SK-N-SH (cell line): ENCODE measurements at regions not wholly inside any gene's neighbourhood (a gene's known extent, or its start where the extent isn't known, plus 50 kb on each side); places are given as distances from the start of the nearest gene placed in this dataset.

ENCODE experiments used
- CTCF ChIA-PET: fragments of 300-600, 350-600 bp; formaldehyde crosslinking; extraction: SDS; loops from one replicate; lab custom pipeline; 2021; lab: Yijun Ruan, JAX
- POLR2A ChIA-PET: fragments of 350-600 bp; sonication (Branson Sonifier 250); formaldehyde crosslinking; extraction: SDS; loops from one replicate; lab custom pipeline; 2020; ENCODE audit warnings: antibody characterized with exemption, inconsistent platforms; lab: Yijun Ruan, JAX
- DNase-seq: peaks from one replicate; pipeline ENCODE4 v3.0.0; 2012
- H2AFZ ChIP-seq: fragments of 200-600 bp; sonication (generic); 2 replicates; pipeline ENCODE4 v1.8.1; 2016; ENCODE audit warnings: antibody characterized with exemption, mild to moderate bottlenecking, low read depth
- H3F3A ChIP-seq: fragments of 200-600 bp; sonication (generic); replicated peaks from 2 replicates; pipeline ENCODE3; 2016; ENCODE audit warnings: antibody characterized with exemption, mild to moderate bottlenecking; ENCODE audit not compliant: insufficient read depth
- H3K27ac ChIP-seq, 2 experiments: fragments of 200-500 bp in 1 of 2; fragments of 200-600 bp in 1 of 2; sonication (Bioruptor generic) in 1 of 2; sonication (generic), shearing (Covaris generic) in 1 of 2; 2 replicates each; pipeline versions ENCODE4 v1.5.1 to v1.6.1; 2014 to 2016; ENCODE audit warnings: low read depth in 2 of 2, inconsistent platforms in 1 of 2, low read length in 1 of 2, mild to moderate bottlenecking in 1 of 2, mixed read lengths in 1 of 2
- H3K27me3 ChIP-seq: fragments of 200-600 bp; sonication (generic), shearing (Covaris generic); 2 replicates; pipeline ENCODE4 v1.6.1; 2016; ENCODE audit warnings: mixed run types; ENCODE audit not compliant: insufficient read depth
- H3K36me3 ChIP-seq, 2 experiments: fragments of 200-500 bp in 1 of 2; fragments of 200-600 bp in 1 of 2; sonication (Bioruptor generic) in 1 of 2; sonication (generic) in 1 of 2; replicated peaks in 1 of 2; 2 replicates each; pipeline versions ENCODE3 to v1.5.1; 2014 to 2016; ENCODE audit warnings: low read length in 1 of 2, mild to moderate bottlenecking in 1 of 2; ENCODE audit not compliant: insufficient read depth in 2 of 2, control insufficient read depth in 1 of 2
- H3K4me1 ChIP-seq, 2 experiments: fragments of 200-500 bp in 1 of 2; fragments of 200-600 bp in 1 of 2; sonication (Bioruptor generic) in 1 of 2; sonication (generic), shearing (Covaris generic) in 1 of 2; 2 replicates each; pipeline versions ENCODE4 v1.5.1 to v1.6.1; 2014 to 2016; ENCODE audit warnings: low read depth in 1 of 2, low read length in 1 of 2, mixed run types in 1 of 2; ENCODE audit not compliant: insufficient read depth in 2 of 2, control insufficient read depth in 1 of 2
- H3K4me2 ChIP-seq: fragments of 200-600 bp; sonication (generic), shearing (Covaris generic); 2 replicates; pipeline ENCODE4 v1.6.1; 2017; ENCODE audit warnings: mixed run types
- H3K4me3 ChIP-seq, 2 experiments: fragments of 200-500 bp in 1 of 2; fragments of 200-600 bp in 1 of 2; sonication (Bioruptor generic) in 1 of 2; sonication (generic), shearing (Covaris generic) in 1 of 2; 2 replicates each; pipeline versions ENCODE4 v1.5.1 to v1.8.1; 2014 to 2016; ENCODE audit warnings: low read depth in 2 of 2, inconsistent platforms in 1 of 2, low read length in 1 of 2, mild to moderate bottlenecking in 1 of 2, mixed read lengths in 1 of 2, moderate library complexity in 1 of 2
- H3K79me2 ChIP-seq: fragments of 200-600 bp; sonication (generic); 2 replicates; pipeline ENCODE4 v1.8.1; 2017; ENCODE audit warnings: mild to moderate bottlenecking; ENCODE audit not compliant: insufficient read depth
- H3K9ac ChIP-seq: fragments of 200-600 bp; sonication (generic); 2 replicates; pipeline ENCODE4 v1.6.1; 2017; ENCODE audit warnings: mixed run types
- H3K9me2 ChIP-seq: fragments of 200-600 bp; sonication (generic); 2 replicates; pipeline ENCODE4 v1.6.1; 2017; ENCODE audit warnings: mixed run types
- H3K9me3 ChIP-seq: fragments of 200-600 bp; sonication (generic); 2 replicates; pipeline ENCODE4 v1.6.1; 2017; ENCODE audit warnings: mixed run types, mild to moderate bottlenecking, moderate library complexity
- H4K20me1 ChIP-seq: fragments of 200-600 bp; sonication (generic); 2 replicates; pipeline ENCODE4 v1.6.1; 2017; ENCODE audit warnings: mild to moderate bottlenecking, mixed run types; ENCODE audit not compliant: insufficient read depth
- FOSL2 ChIP-seq: IDR thresholded peaks from 2 replicates; pipeline ENCODE4 v1.4.0; 2012; ENCODE audit warnings: low read depth, mild to moderate bottlenecking, moderate library complexity, borderline replicate concordance
- FOXJ3 ChIP-seq: sonication (generic); formaldehyde crosslinking; IDR thresholded peaks from 2 replicates; pipeline ENCODE4 v1.5.1; 2020; ENCODE audit warnings: mild to moderate bottlenecking, missing genetic modification reagents
- GABPA ChIP-seq: IDR thresholded peaks from 2 replicates; pipeline ENCODE4 v1.4.0; 2012; ENCODE audit warnings: low read depth, mild to moderate bottlenecking
- GATA2 ChIP-seq: sonication (generic); formaldehyde crosslinking; IDR thresholded peaks from 2 replicates; pipeline ENCODE4 v1.5.0; 2020; ENCODE audit warnings: mild to moderate bottlenecking, missing genetic modification reagents
- IRF3 ChIP-seq: fragments of 150-350 bp; IDR thresholded peaks from 2 replicates; pipeline ENCODE4 v1.6.1; 2016; ENCODE audit warnings: mild to moderate bottlenecking, low read depth, low read length
- JUND ChIP-seq: IDR thresholded peaks from 2 replicates; pipeline ENCODE4 v1.4.0; 2012
- MEF2A ChIP-seq: IDR thresholded peaks from 2 replicates; pipeline ENCODE4 v1.4.0; 2012; ENCODE audit warnings: low read depth, borderline replicate concordance
- NFIC ChIP-seq: IDR thresholded peaks from 2 replicates; pipeline ENCODE4 v1.4.0; 2012; ENCODE audit warnings: borderline replicate concordance
- PBX3 ChIP-seq: IDR thresholded peaks from 2 replicates; pipeline ENCODE4; 2012
- POLR2AphosphoS5 ChIP-seq: IDR thresholded peaks from 2 replicates; pipeline ENCODE4 v1.6.1; 2012; ENCODE audit warnings: low read depth, low read length
- RAD21 ChIP-seq: IDR thresholded peaks from 2 replicates; pipeline ENCODE4 v1.6.1; 2012; ENCODE audit warnings: mild to moderate bottlenecking, low read length
- REST ChIP-seq: IDR thresholded peaks from 2 replicates; pipeline ENCODE4 v1.6.1; 2012; ENCODE audit warnings: mild to moderate bottlenecking, low read depth, low read length, moderate library complexity
- RFX5 ChIP-seq: IDR thresholded peaks from 2 replicates; pipeline ENCODE4 v1.6.1; 2012; ENCODE audit warnings: mild to moderate bottlenecking, improper control_type of control experiment, low read length
- RXRA ChIP-seq: IDR thresholded peaks from 2 replicates; pipeline ENCODE4 v1.4.0; 2012; ENCODE audit warnings: low read depth, mild to moderate bottlenecking, borderline replicate concordance
- SMC3 ChIP-seq: IDR thresholded peaks from 2 replicates; pipeline ENCODE4 v1.6.1; 2012; ENCODE audit warnings: low read depth, low read length, improper control_type of control experiment
- TAF1 ChIP-seq: IDR thresholded peaks from 2 replicates; pipeline ENCODE4 v1.6.1; 2012; ENCODE audit warnings: low read depth, mild to moderate bottlenecking, low read length, moderate library complexity, borderline replicate concordance
- TCF12 ChIP-seq: IDR thresholded peaks from 2 replicates; pipeline ENCODE4 v1.4.0; 2012
- TEAD4 ChIP-seq: IDR thresholded peaks from 2 replicates; pipeline ENCODE4 v1.4.0; 2012; ENCODE audit warnings: mild to moderate bottlenecking, borderline replicate concordance; ENCODE audit not compliant: insufficient read depth
- YY1 ChIP-seq: IDR thresholded peaks from 2 replicates; pipeline ENCODE4 v1.4.0; 2012; ENCODE audit warnings: low read depth, mild to moderate bottlenecking
- ZBTB33 ChIP-seq: IDR thresholded peaks from 2 replicates; pipeline ENCODE4 v1.4.0; 2012; ENCODE audit warnings: low read depth, borderline replicate concordance
- WGBS: methylation state at CpG from one replicate; pipeline ENCODE4 v1.1.6; 2017; ENCODE audit warnings: low lambda C conversion rate; 5-methylcytosine and 5-hydroxymethylcytosine counted together

GRCh38 chr2:7338961-7339360, 421.7 kb downstream of the RNF144A start:
- Histone ChIP-seq H3K36me3 (no peaks in the 10 kb centered on the region), H2AFZ (no peak overlapping the region), H3K79me2 (no peaks in the 10 kb centered on the region), H3K4me2 (no peak overlapping the region), H3K27ac (no peak overlapping the region), H4K20me1 (no peaks in the 10 kb centered on the region), H3K4me3 (no peak overlapping the region), H3F3A (no peaks in the 10 kb centered on the region), H3K27me3 (no peaks in the 10 kb centered on the region), H3K4me1 (peaks cover 0 to 9% of the 10 kb centered on the region in 2 experiments; a peak in 2 of 4 replicates), H3K9ac (no peak overlapping the region), H3K9me2 (no peaks in the 10 kb centered on the region), H3K9me3 (no peaks in the 10 kb centered on the region)
- ChIA-PET POLR2A (no interaction called here), CTCF (no interaction called here)
- TF ChIP-seq TAF1 (no peak), PBX3 (no peak), RAD21 (no peak), SMC3 (no peak), RFX5 (no peak), TCF12 (no peak), FOXJ3 (no peak), MEF2A (no peak), YY1 (no peak), GATA2 (CRISPR knock-in tag) (no peak), IRF3 (no peak), GABPA (no peak), FOSL2 (no peak)
- WGBS: 32% methylated on average over 3 of the region's 3 CpGs
- DNase-seq: no peak

- Histone ChIP-seq H4K20me1 (no peaks in the 10 kb centered on the region), H3K27ac (no peak overlapping the region), H3K27me3 (no peaks in the 10 kb centered on the region), H3K4me2 (no peak overlapping the region), H3K9me3 (no peaks in the 10 kb centered on the region), H3K4me1 (no peaks in the 10 kb centered on the region; a peak in 1 of 4 replicates), H3K9ac (no peak overlapping the region), H3K36me3 (no peaks in the 10 kb centered on the region), H3K4me3 (no peak overlapping the region), H2AFZ (no peak overlapping the region), H3K79me2 (no peaks in the 10 kb centered on the region), H3F3A (no peaks in the 10 kb centered on the region), H3K9me2 (no peaks in the 10 kb centered on the region)
- TF ChIP-seq JUND (no peak), POLR2AphosphoS5 (no peak), TEAD4 (no peak), IRF3 (no peak), SMC3 (no peak), TCF12 (no peak), NFIC (no peak), RXRA (no peak), REST (no peak), GATA2 (CRISPR knock-in tag) (no peak), ZBTB33 (no peak)
- ChIA-PET CTCF (interaction anchor here (0.8 to 1.8 kb wide), 2 partner anchors 10 to 143 kb away, joined by 3 to 6 read pairs; no protein-coding TSS in a partner anchor), POLR2A (interaction anchor here (0.6 kb wide), 1 partner anchor 1332 kb away, joined by 3 read pairs; no protein-coding TSS in a partner anchor)
- DNase-seq: no peak
- WGBS: 56% methylated on average over 4 of the region's 4 CpGs
Measured at GRCh38 chr2:7346336-7346735, 429.1 kb downstream of the RNF144A start.
